Panc1 (cell line): ENCODE measurements at regions not wholly inside any gene's neighbourhood (a gene's known extent, or its start where the extent isn't known, plus 50 kb on each side); places are given as distances from the start of the nearest gene placed in this dataset.

Experiments
- CTCF ChIP-seq: fragments of 450-650 bp; IDR thresholded peaks from 2 replicates; pipeline ENCODE4 v1.5.1; 2017; ENCODE audit warnings: mild to moderate bottlenecking
- POLR2AphosphoS5 ChIP-seq: IDR thresholded peaks from 2 replicates; pipeline ENCODE4 v1.6.1; 2012; ENCODE audit warnings: mild to moderate bottlenecking, low read depth, low read length, moderate library complexity
- REST ChIP-seq, 2 experiments: IDR thresholded peaks; 2 replicates each; pipeline ENCODE4 v1.6.1; 2011 to 2012; ENCODE audit warnings: low read depth in 2 of 2, control low read depth in 1 of 2, low read length in 1 of 2, mild to moderate bottlenecking in 1 of 2, moderate library complexity in 1 of 2; ENCODE audit not compliant: insufficient read depth in 1 of 2
- SIN3A ChIP-seq: IDR thresholded peaks from 2 replicates; pipeline ENCODE4 v1.6.1; 2012; ENCODE audit warnings: low read depth, mild to moderate bottlenecking, low read length, moderate library complexity, borderline replicate concordance; ENCODE audit not compliant: insufficient read depth
- TCF7L2 ChIP-seq: IDR thresholded peaks from 2 replicates; pipeline ENCODE4 v1.6.1; 2011; ENCODE audit warnings: mild to moderate bottlenecking, low read depth, low read length, inconsistent platforms

DNA sequence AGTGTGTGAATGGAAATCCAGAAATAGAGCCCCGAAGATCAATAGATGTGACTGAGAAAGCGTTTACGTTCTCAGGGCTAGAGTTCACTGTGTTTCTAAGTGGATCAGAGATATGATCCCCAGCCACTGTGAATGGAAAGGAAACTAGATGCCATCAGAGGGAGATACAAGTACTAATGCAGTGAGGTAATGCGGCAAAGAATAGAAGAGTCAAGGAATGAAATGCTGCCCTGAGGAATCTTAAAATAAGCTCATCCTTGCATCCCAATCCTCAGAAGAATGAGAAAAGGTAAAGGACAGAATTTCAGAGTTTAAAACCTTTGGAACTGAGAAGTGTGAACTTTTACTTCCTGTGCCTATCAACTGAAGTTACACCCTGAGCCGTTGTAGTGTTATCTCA, 165.5 kb upstream of the ESRRG start:
- TF ChIP-seq CTCF (no peak), TCF7L2 (no peak), POLR2AphosphoS5 (no peak), SIN3A (no peak), REST (IDR thresholded peaks at IDR 0.05; ENCODE audit: insufficient read depth in 1 of 2, low read depth in 2 of 2, low read length in 1 of 2) (no peak)
